ENCODE measurements at regions not wholly inside any gene's neighbourhood (a gene's known extent, or its start where the extent isn't known, plus 50 kb on each side); places are given as distances from the start of the nearest gene placed in this dataset.

DNA sequence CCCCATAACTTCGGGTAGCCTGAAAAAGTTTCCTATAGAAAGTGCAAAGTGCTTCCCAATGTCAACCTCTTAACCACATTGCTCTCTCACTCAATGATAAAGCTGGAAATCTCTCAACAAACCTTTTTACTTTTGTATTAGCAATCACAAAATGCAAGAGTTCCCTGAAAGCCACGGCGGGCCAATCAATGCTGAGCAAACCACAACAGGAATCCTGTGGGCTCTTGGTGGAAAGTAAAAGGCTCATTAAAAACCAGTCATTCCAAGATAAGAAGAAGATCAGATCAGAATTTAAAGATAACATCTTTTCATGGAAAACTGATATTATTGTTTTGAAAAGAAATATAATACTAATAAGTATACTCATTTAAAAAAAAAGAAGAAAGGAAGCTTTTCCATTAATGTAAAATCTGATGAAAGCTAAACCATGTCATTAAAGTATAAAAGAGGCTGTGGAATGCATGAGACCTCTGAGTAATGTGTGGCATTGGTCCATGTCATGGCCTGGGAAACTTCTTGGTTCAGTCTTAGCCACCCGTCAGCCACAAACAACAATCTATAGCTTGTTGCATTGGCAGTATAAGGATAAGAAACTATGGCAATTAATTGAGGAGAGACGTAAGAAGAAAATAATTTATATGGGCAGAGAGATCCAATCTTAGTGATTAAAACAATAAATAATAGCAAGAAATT is 1066.1 kb upstream of the SORCS1 start:
- CTCF ChIA-PET, result no interaction called here

DNA sequence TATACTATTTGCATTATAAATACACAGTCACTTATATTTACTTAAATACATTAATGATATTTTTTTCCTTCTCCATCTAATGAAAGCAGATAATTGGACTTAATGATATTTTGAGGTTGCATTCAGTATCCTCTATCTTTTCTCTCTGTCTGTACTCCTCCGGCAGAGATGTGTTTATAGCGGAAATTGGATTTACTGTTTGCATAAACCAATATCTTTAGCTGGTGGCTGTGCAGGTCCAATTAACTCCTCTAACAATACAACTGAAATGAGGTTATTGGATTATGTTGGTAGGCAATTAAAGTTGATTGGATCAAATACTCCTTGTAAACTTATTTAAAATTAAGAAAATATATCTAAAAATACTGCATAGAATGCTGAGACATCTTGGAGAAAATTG is 1044.2 kb upstream of the SORCS1 start:
- in situ Hi-C loops (cut with HindIII; ENCODE audit: low pct_unique_long_range_greater_than_20kb, low sequenced_read_pairs), result no loop called here

More for the DNA sequence above, 1066.1 kb upstream of the SORCS1 start:
- in situ Hi-C loops (cut with HindIII; ENCODE audit: low pct_unique_long_range_greater_than_20kb, low sequenced_read_pairs) (no loop called here), intact Hi-C loops (cut with micrococcal nuclease; ENCODE audit: unreplicated experiment) (no loop called here)
- no peak overlapping the region for H3K4me3 ChIP-seq (ENCODE audit: low read depth in 2 of 2, low read length in 2 of 2)
- no peak for TF ChIP-seq TCF7L2 (IDR thresholded peaks at IDR 0.05; ENCODE audit: low read depth, low read length)
- TF ChIP-seq POLR2AphosphoS5 (IDR thresholded peaks at IDR 0.05; ENCODE audit: low read depth, low read length), result no peak
- no peak for TF ChIP-seq SIN3A (IDR thresholded peaks at IDR 0.05; ENCODE audit: borderline replicate concordance, insufficient read depth, low read depth, low read length)
- TF ChIP-seq, protein P1, sequence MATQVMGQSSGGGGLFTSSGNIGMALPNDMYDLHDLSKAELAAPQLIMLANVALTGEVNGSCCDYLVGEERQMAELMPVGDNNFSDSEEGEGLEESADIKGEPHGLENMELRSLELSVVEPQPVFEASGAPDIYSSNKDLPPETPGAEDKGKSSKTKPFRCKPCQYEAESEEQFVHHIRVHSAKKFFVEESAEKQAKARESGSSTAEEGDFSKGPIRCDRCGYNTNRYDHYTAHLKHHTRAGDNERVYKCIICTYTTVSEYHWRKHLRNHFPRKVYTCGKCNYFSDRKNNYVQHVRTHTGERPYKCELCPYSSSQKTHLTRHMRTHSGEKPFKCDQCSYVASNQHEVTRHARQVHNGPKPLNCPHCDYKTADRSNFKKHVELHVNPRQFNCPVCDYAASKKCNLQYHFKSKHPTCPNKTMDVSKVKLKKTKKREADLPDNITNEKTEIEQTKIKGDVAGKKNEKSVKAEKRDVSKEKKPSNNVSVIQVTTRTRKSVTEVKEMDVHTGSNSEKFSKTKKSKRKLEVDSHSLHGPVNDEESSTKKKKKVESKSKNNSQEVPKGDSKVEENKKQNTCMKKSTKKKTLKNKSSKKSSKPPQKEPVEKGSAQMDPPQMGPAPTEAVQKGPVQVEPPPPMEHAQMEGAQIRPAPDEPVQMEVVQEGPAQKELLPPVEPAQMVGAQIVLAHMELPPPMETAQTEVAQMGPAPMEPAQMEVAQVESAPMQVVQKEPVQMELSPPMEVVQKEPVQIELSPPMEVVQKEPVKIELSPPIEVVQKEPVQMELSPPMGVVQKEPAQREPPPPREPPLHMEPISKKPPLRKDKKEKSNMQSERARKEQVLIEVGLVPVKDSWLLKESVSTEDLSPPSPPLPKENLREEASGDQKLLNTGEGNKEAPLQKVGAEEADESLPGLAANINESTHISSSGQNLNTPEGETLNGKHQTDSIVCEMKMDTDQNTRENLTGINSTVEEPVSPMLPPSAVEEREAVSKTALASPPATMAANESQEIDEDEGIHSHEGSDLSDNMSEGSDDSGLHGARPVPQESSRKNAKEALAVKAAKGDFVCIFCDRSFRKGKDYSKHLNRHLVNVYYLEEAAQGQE (IDR thresholded peaks at IDR 0.05; ENCODE audit: insufficient read depth in 1 of 2, low read depth in 2 of 2, low read length in 1 of 2), result no peak
- TF ChIP-seq, protein P2, sequence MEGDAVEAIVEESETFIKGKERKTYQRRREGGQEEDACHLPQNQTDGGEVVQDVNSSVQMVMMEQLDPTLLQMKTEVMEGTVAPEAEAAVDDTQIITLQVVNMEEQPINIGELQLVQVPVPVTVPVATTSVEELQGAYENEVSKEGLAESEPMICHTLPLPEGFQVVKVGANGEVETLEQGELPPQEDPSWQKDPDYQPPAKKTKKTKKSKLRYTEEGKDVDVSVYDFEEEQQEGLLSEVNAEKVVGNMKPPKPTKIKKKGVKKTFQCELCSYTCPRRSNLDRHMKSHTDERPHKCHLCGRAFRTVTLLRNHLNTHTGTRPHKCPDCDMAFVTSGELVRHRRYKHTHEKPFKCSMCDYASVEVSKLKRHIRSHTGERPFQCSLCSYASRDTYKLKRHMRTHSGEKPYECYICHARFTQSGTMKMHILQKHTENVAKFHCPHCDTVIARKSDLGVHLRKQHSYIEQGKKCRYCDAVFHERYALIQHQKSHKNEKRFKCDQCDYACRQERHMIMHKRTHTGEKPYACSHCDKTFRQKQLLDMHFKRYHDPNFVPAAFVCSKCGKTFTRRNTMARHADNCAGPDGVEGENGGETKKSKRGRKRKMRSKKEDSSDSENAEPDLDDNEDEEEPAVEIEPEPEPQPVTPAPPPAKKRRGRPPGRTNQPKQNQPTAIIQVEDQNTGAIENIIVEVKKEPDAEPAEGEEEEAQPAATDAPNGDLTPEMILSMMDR (IDR thresholded peaks at IDR 0.05), result no peak
- POLR2A ChIA-PET, result no interaction called here
- no peak for DNase-seq (ENCODE audit: low read depth, low spot score)
- no peaks in the 10 kb centered on the region for H3K36me3 ChIP-seq (ENCODE audit: control insufficient read depth, insufficient read depth, low read length)
- no TSS peak for BruUV-seq (replicated peaks)
- no peak overlapping the region for H3K27ac ChIP-seq (ENCODE audit: low read length)
- no peaks in the 10 kb centered on the region for H3K9me3 ChIP-seq (ENCODE audit: control insufficient read depth, insufficient read depth, low read depth, low read length)
- no peaks in the 10 kb centered on the region for H3K27me3 ChIP-seq (ENCODE audit: control insufficient read depth, insufficient read depth, low read length)
- ATAC-seq, result no peak
- no peaks in the 10 kb centered on the region for H3K4me1 ChIP-seq (ENCODE audit: control insufficient read depth, insufficient read depth, low read length)

More for the DNA sequence above, 1044.2 kb upstream of the SORCS1 start:
- no TSS peak for BruUV-seq (replicated peaks)
- POLR2A ChIA-PET, result no interaction called here
- Histone ChIP-seq H3K4me3 (ENCODE audit: low read depth in 2 of 2, low read length in 2 of 2) (no peak overlapping the region), H3K27ac (ENCODE audit: low read length) (no peak overlapping the region), H3K27me3 (ENCODE audit: control insufficient read depth, insufficient read depth, low read length) (no peaks in the 10 kb centered on the region), H3K4me1 (ENCODE audit: control insufficient read depth, insufficient read depth, low read length) (no peaks in the 10 kb centered on the region), H3K36me3 (ENCODE audit: control insufficient read depth, insufficient read depth, low read length) (no peaks in the 10 kb centered on the region), H3K9me3 (ENCODE audit: control insufficient read depth, insufficient read depth, low read depth, low read length) (peaks cover 3% of the 10 kb centered on the region; the same call in 1 of the 2 replicates)
- CTCF ChIA-PET, result no interaction called here
- DNase-seq (ENCODE audit: low read depth, low spot score) (no peak), ATAC-seq (no peak)
- intact Hi-C loops (cut with micrococcal nuclease; ENCODE audit: unreplicated experiment), result no loop called here
- TF ChIP-seq, protein P1 (IDR thresholded peaks at IDR 0.05; ENCODE audit: insufficient read depth in 1 of 2, low read depth in 2 of 2, low read length in 1 of 2), result no peak
- TF ChIP-seq TCF7L2 (IDR thresholded peaks at IDR 0.05; ENCODE audit: low read depth, low read length) (no peak), SIN3A (IDR thresholded peaks at IDR 0.05; ENCODE audit: borderline replicate concordance, insufficient read depth, low read depth, low read length) (no peak), POLR2AphosphoS5 (IDR thresholded peaks at IDR 0.05; ENCODE audit: low read depth, low read length) (no peak)
- TF ChIP-seq, protein P2 (IDR thresholded peaks at IDR 0.05), result no peak

All from Panc1 (cell line).